Panc1 (cell line): ENCODE measurements at regions not wholly inside any gene's neighbourhood (a gene's known extent, or its start where the extent isn't known, plus 50 kb on each side); places are given as distances from the start of the nearest gene placed in this dataset.

Source experiments
- ATAC-seq: fragments of 200-7000 bp; cut with Tn5 transposase; 2 replicates; pipeline ENCODE4 v1.9.1; 2020; ENCODE audit warnings: mild to moderate bottlenecking, moderate library complexity
- BruUV-seq: library from RNA; stranded (reverse); fragments of 400-500 nt; replicated peaks from 2 replicates; lab custom pipeline; 2021; lab: Mats Ljungman, UMichigan
- CTCF ChIA-PET: fragments of 300-600 bp; sonication (Branson Sonifier 250); formaldehyde crosslinking; loops from one replicate; lab custom pipeline; 2022; ENCODE audit warnings: antibody characterized with exemption; lab: Charles Lee
- POLR2A ChIA-PET: fragments of 300-600 bp; sonication (Branson Sonifier 250); formaldehyde crosslinking; loops from one replicate; lab custom pipeline; 2022; ENCODE audit warnings: antibody characterized with exemption; lab: Charles Lee
- DNase-seq: peaks from one replicate; pipeline ENCODE4 v3.0.0-alpha.2; 2010; ENCODE audit warnings: low read depth, low spot score
- H3K27ac ChIP-seq: 2 replicates; pipeline ENCODE4 v1.5.1; 2011; ENCODE audit warnings: mild to moderate bottlenecking, low read length, inconsistent platforms
- H3K27me3 ChIP-seq: fragments of 200-500 bp; sonication (Bioruptor generic); 2 replicates; pipeline ENCODE4 v1.6.0; 2014; ENCODE audit warnings: low read length, inconsistent platforms; ENCODE audit not compliant: control insufficient read depth, insufficient read depth
- H3K36me3 ChIP-seq: fragments of 200-500 bp; sonication (Bioruptor generic); 2 replicates; pipeline ENCODE4 v1.5.1; 2014; ENCODE audit warnings: inconsistent platforms, mild to moderate bottlenecking, low read length, moderate library complexity; ENCODE audit not compliant: control insufficient read depth, insufficient read depth
- H3K4me1 ChIP-seq: 2 replicates; pipeline ENCODE4 v1.5.1; 2011; ENCODE audit warnings: inconsistent platforms, mild to moderate bottlenecking, low read length, moderate library complexity; ENCODE audit not compliant: control insufficient read depth, insufficient read depth
- H3K4me3 ChIP-seq, 2 experiments: 2 replicates each; pipeline ENCODE4 v1.5.1; 2011 to 2012; ENCODE audit warnings: low read depth in 2 of 2, low read length in 2 of 2, mild to moderate bottlenecking in 2 of 2, inconsistent platforms in 1 of 2, moderate library complexity in 1 of 2
- H3K9me3 ChIP-seq: fragments of 200-500 bp; sonication (Bioruptor generic); 2 replicates; pipeline ENCODE4 v1.5.1; 2014; ENCODE audit warnings: low read depth, mild to moderate bottlenecking, inconsistent platforms, low read length, moderate library complexity; ENCODE audit not compliant: control insufficient read depth, insufficient read depth
- POLR2AphosphoS5 ChIP-seq: IDR thresholded peaks from 2 replicates; pipeline ENCODE4 v1.6.1; 2012; ENCODE audit warnings: mild to moderate bottlenecking, low read depth, low read length, moderate library complexity
- SIN3A ChIP-seq: IDR thresholded peaks from 2 replicates; pipeline ENCODE4 v1.6.1; 2012; ENCODE audit warnings: low read depth, mild to moderate bottlenecking, low read length, moderate library complexity, borderline replicate concordance; ENCODE audit not compliant: insufficient read depth
- TCF7L2 ChIP-seq: IDR thresholded peaks from 2 replicates; pipeline ENCODE4 v1.6.1; 2011; ENCODE audit warnings: mild to moderate bottlenecking, low read depth, low read length, inconsistent platforms
- in situ Hi-C: cut with HindIII; loops from 2 replicates; pipeline ENCODE4 v1.10.0; 2016; ENCODE audit warnings: low sequenced_read_pairs, low pct_unique_long_range_greater_than_20kb
- intact Hi-C: fragments of 100-400 bp; cut with micrococcal nuclease; formaldehyde crosslinking; loops from one replicate; pipeline ENCODE4 v1.10.0; 2022; ENCODE audit not compliant: unreplicated experiment
- TF ChIP-seq, protein P1 (sequence below), 2 experiments: IDR thresholded peaks; 2 replicates each; pipeline ENCODE4 v1.6.1; 2011 to 2012; ENCODE audit warnings: low read depth in 2 of 2, control low read depth in 1 of 2, low read length in 1 of 2, mild to moderate bottlenecking in 1 of 2, moderate library complexity in 1 of 2; ENCODE audit not compliant: insufficient read depth in 1 of 2
- TF ChIP-seq, protein P2 (sequence below): fragments of 450-650 bp; IDR thresholded peaks from 2 replicates; pipeline ENCODE4 v1.5.1; 2017; ENCODE audit warnings: mild to moderate bottlenecking

DNA sequence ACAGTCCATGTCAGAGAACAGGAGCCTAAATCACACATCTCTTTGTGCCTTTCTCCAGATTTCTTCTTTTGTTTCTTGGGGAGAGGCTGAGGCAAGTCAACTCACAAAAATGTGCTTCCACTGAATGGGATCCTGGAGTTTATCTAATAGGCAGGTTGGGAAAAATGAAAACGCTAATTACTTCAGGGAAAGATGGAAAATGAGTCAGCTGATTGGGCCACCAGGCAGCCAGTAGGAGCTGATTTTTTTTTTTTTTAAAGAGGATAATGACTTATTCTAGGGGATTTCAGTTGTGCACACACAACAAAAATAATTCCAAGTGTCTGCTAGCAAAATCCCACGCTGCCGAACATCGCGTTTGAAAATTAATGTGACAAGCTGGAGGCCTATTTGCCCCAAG lies 412.8 kb upstream of the ZMIZ1 start:
- in situ Hi-C loops: no loop called here

DNA sequence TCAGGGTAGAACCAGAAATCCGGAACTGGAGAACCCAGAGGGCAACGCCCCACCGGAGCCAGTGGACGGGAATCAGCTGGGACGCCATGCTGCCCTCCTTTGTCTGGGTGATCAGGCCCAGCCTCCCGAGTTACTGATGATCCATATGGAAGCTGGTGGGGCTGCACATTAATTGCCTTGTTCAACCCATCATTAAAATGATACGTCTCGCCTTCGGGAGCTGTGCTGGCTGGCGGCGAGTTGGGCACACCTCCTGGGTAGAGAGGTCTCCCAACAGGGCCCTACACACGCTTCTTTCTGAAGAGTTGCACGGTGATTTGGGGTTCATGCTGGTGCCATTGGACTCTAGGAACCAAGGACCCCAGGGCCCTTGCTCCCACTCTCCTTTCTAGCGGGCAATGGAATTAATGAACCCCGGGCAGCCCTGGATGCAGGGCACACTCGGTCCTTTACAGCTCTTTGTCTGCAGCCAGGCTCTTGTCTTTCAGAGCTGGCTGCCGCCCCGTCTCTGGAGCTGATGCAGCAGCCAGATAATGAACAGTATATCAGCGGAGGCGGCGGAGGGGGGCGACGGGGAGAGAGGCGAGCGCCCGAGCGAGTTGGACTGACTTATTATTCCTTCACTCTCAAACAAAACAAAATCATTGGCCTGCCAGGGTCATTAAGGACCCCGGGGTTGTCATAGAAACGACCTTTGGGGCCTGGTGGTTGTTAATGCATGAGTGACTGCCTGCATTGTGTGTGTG lies 412.2 kb upstream of the ZMIZ1 start:
- H3K9me3 ChIP-seq: no peaks in the 10 kb centered on the region
- H3K27ac ChIP-seq: no peak overlapping the region
- no TSS peak for BruUV-seq
- in situ Hi-C loops (no loop called here), intact Hi-C loops (loop anchor here (10.0 kb wide), 1 partner anchor 442 kb away; no protein-coding TSS in a partner anchor)
- CTCF ChIA-PET: no interaction called here
- no peaks in the 10 kb centered on the region for H3K36me3 ChIP-seq
- peaks cover 20% of the 10 kb centered on the region for H3K27me3 ChIP-seq
- TF ChIP-seq POLR2AphosphoS5: no peak
- TF ChIP-seq, protein P1, sequence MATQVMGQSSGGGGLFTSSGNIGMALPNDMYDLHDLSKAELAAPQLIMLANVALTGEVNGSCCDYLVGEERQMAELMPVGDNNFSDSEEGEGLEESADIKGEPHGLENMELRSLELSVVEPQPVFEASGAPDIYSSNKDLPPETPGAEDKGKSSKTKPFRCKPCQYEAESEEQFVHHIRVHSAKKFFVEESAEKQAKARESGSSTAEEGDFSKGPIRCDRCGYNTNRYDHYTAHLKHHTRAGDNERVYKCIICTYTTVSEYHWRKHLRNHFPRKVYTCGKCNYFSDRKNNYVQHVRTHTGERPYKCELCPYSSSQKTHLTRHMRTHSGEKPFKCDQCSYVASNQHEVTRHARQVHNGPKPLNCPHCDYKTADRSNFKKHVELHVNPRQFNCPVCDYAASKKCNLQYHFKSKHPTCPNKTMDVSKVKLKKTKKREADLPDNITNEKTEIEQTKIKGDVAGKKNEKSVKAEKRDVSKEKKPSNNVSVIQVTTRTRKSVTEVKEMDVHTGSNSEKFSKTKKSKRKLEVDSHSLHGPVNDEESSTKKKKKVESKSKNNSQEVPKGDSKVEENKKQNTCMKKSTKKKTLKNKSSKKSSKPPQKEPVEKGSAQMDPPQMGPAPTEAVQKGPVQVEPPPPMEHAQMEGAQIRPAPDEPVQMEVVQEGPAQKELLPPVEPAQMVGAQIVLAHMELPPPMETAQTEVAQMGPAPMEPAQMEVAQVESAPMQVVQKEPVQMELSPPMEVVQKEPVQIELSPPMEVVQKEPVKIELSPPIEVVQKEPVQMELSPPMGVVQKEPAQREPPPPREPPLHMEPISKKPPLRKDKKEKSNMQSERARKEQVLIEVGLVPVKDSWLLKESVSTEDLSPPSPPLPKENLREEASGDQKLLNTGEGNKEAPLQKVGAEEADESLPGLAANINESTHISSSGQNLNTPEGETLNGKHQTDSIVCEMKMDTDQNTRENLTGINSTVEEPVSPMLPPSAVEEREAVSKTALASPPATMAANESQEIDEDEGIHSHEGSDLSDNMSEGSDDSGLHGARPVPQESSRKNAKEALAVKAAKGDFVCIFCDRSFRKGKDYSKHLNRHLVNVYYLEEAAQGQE (IDR thresholded peaks at IDR 0.05; ENCODE audit: insufficient read depth in 1 of 2, low read depth in 2 of 2, low read length in 1 of 2): no peak
- POLR2A ChIA-PET: no interaction called here
- no peak for ATAC-seq
- no peak for DNase-seq
- H3K4me1 ChIP-seq: no peaks in the 10 kb centered on the region
- no peak overlapping the region for H3K4me3 ChIP-seq

More for the DNA sequence above, 412.8 kb upstream of the ZMIZ1 start:
- Histone ChIP-seq H3K4me3 (no peak overlapping the region), H3K9me3 (no peaks in the 10 kb centered on the region), H3K27ac (no peak overlapping the region), H3K4me1 (no peaks in the 10 kb centered on the region), H3K36me3 (no peaks in the 10 kb centered on the region), H3K27me3 (peaks cover 22% of the 10 kb centered on the region)
- DNase-seq: no peak
- CTCF ChIA-PET: interaction anchor here (0.5 kb wide), 1 partner anchor 239 kb away, joined by 3 read pairs; no protein-coding TSS in a partner anchor
- POLR2A ChIA-PET: no interaction called here
- BruUV-seq: no TSS peak
- TF ChIP-seq TCF7L2 (no peak), POLR2AphosphoS5 (no peak), SIN3A (no peak)
- TF ChIP-seq, protein P2, sequence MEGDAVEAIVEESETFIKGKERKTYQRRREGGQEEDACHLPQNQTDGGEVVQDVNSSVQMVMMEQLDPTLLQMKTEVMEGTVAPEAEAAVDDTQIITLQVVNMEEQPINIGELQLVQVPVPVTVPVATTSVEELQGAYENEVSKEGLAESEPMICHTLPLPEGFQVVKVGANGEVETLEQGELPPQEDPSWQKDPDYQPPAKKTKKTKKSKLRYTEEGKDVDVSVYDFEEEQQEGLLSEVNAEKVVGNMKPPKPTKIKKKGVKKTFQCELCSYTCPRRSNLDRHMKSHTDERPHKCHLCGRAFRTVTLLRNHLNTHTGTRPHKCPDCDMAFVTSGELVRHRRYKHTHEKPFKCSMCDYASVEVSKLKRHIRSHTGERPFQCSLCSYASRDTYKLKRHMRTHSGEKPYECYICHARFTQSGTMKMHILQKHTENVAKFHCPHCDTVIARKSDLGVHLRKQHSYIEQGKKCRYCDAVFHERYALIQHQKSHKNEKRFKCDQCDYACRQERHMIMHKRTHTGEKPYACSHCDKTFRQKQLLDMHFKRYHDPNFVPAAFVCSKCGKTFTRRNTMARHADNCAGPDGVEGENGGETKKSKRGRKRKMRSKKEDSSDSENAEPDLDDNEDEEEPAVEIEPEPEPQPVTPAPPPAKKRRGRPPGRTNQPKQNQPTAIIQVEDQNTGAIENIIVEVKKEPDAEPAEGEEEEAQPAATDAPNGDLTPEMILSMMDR: no peak
- TF ChIP-seq, protein P1 (IDR thresholded peaks at IDR 0.05; ENCODE audit: insufficient read depth in 1 of 2, low read depth in 2 of 2, low read length in 1 of 2): no peak
- intact Hi-C loops: loop anchor here (10.0 kb wide), 1 partner anchor 441 kb away; no protein-coding TSS in a partner anchor
- ATAC-seq: no peak
